Trophoblast cell (in vitro differentiated cells and primary cell): ENCODE measurements at regions not wholly inside any gene's neighbourhood (a gene's known extent, or its start where the extent isn't known, plus 50 kb on each side); places are given as distances from the start of the nearest gene placed in this dataset.

Experiments
- DNase-seq, 2 donors: peaks; one replicate each; pipeline ENCODE4 v3.0.0-alpha.2; 2016
- H2AFZ ChIP-seq: 2 replicates; pipeline ENCODE4 v1.6.1; 2013; ENCODE audit warnings: low read length, moderate library complexity, mild to moderate bottlenecking; ENCODE audit not compliant: insufficient read depth, poor library complexity
- H2AK5ac ChIP-seq: 2 replicates; pipeline ENCODE4 v1.6.1; 2013; ENCODE audit warnings: mild to moderate bottlenecking, low read length
- H2BK120ac ChIP-seq: 2 replicates; pipeline ENCODE4 v1.6.1; 2013; ENCODE audit warnings: low read length, mild to moderate bottlenecking, moderate library complexity; ENCODE audit not compliant: insufficient read depth, poor library complexity
- H2BK12ac ChIP-seq: 2 replicates; pipeline ENCODE4 v1.6.1; 2013; ENCODE audit warnings: mild to moderate bottlenecking, low read length, moderate library complexity
- H2BK5ac ChIP-seq: 2 replicates; pipeline ENCODE4 v1.6.1; 2013; ENCODE audit warnings: low read length, low read depth, moderate library complexity, mild to moderate bottlenecking; ENCODE audit not compliant: poor library complexity
- H3K14ac ChIP-seq: 2 replicates; pipeline ENCODE4 v1.6.1; 2013; ENCODE audit warnings: mild to moderate bottlenecking, low read length
- H3K18ac ChIP-seq: 2 replicates; pipeline ENCODE4 v1.6.1; 2013; ENCODE audit warnings: mild to moderate bottlenecking, low read length
- H3K23ac ChIP-seq: 2 replicates; pipeline ENCODE4 v1.6.1; 2013; ENCODE audit warnings: low read length
- H3K27ac ChIP-seq: 2 replicates; pipeline ENCODE4 v1.5.1; 2013; ENCODE audit warnings: low read depth, mild to moderate bottlenecking, inconsistent platforms, low read length, moderate library complexity
- H3K27me3 ChIP-seq: 2 replicates; pipeline ENCODE4 v1.6.1; 2013; ENCODE audit warnings: inconsistent platforms, mild to moderate bottlenecking, low read length, moderate library complexity; ENCODE audit not compliant: insufficient read depth
- H3K36me3 ChIP-seq, 2 experiments: 1 replicate in 1 of 2; 2 replicates in 1 of 2; pipeline ENCODE4 v1.6.1; 2013; ENCODE audit warnings: low read length in 2 of 2, mild to moderate bottlenecking in 2 of 2, moderate library complexity in 1 of 2; ENCODE audit not compliant: insufficient read depth in 2 of 2, control insufficient read depth in 1 of 2
- H3K4ac ChIP-seq: 2 replicates; pipeline ENCODE4 v1.6.1; 2013; ENCODE audit warnings: low read depth, mild to moderate bottlenecking, low read length, moderate library complexity
- H3K4me1 ChIP-seq, 2 experiments: 1 replicate in 1 of 2; 2 replicates in 1 of 2; pipeline ENCODE4 v1.6.1; 2013; ENCODE audit warnings: low read length in 2 of 2, mild to moderate bottlenecking in 2 of 2, moderate library complexity in 1 of 2; ENCODE audit not compliant: insufficient read depth in 2 of 2, control insufficient read depth in 1 of 2
- H3K4me2 ChIP-seq: 2 replicates; pipeline ENCODE4 v1.6.1; 2013; ENCODE audit warnings: inconsistent platforms, mild to moderate bottlenecking, low read length, moderate library complexity
- H3K4me3 ChIP-seq: 2 replicates; pipeline ENCODE4 v1.5.1; 2013; ENCODE audit warnings: mild to moderate bottlenecking, low read depth, low read length, inconsistent platforms
- H3K79me1 ChIP-seq: one replicate; pipeline ENCODE4 v1.6.1; 2013; ENCODE audit warnings: low read length
- H3K79me2 ChIP-seq: 2 replicates; pipeline ENCODE4 v1.6.1; 2013; ENCODE audit warnings: low read length, mild to moderate bottlenecking; ENCODE audit not compliant: control insufficient read depth, insufficient read depth, poor library complexity
- H3K9ac ChIP-seq: 2 replicates; pipeline ENCODE4 v1.6.1; 2013; ENCODE audit warnings: mild to moderate bottlenecking, low read length
- H3K9me3 ChIP-seq: 2 replicates; pipeline ENCODE4 v1.6.1; 2013; ENCODE audit warnings: low read depth, mild to moderate bottlenecking, control low read depth, inconsistent platforms, low read length; ENCODE audit not compliant: insufficient read depth
- H4K12ac ChIP-seq: 2 replicates; pipeline ENCODE4 v1.6.1; 2013; ENCODE audit warnings: low read depth, mild to moderate bottlenecking, low read length, moderate library complexity
- H4K8ac ChIP-seq: 2 replicates; pipeline ENCODE4 v1.6.1; 2013; ENCODE audit warnings: low read depth, mild to moderate bottlenecking, low read length, moderate library complexity
- H4K91ac ChIP-seq: one replicate; pipeline ENCODE4 v1.6.1; 2013; ENCODE audit warnings: low read depth, mild to moderate bottlenecking, low read length, moderate library complexity
- WGBS: extraction: QIAGEN DNeasy Blood & Tissue Kit; methylation state at CpG from one replicate; pipeline ENCODE4 v1.1.7; 2013; ENCODE audit warnings: missing lambda C conversion rate; ENCODE audit not compliant: insufficient read length, insufficient coverage; ENCODE audit errors: extremely low coverage; 5-methylcytosine and 5-hydroxymethylcytosine counted together

DNA sequence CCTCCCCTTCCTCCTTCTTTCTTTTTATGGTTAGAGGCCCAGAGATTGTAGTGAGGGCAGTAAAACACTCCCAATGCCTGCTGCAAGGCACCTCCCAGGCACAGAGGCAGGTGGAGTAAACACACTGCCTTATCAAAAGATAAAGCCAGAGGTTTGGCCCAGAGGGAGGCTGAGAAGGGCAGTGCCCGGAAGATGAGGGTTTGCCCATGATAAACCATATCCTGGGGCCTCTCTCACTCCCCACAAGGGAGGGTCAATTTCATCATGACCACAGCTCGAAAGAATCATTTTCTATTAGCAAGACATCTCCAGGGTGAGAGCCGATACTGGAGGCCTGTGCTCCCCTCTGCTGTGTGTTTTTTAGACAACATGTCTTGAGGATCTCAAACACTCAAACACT is 98.5 kb upstream of the FAM9C start:
- no peak overlapping the region for H3K4ac ChIP-seq
- WGBS, result no CpG with 5 or more reads among the region's 3 CpGs
- H2BK120ac ChIP-seq, result no peak overlapping the region

DNA sequence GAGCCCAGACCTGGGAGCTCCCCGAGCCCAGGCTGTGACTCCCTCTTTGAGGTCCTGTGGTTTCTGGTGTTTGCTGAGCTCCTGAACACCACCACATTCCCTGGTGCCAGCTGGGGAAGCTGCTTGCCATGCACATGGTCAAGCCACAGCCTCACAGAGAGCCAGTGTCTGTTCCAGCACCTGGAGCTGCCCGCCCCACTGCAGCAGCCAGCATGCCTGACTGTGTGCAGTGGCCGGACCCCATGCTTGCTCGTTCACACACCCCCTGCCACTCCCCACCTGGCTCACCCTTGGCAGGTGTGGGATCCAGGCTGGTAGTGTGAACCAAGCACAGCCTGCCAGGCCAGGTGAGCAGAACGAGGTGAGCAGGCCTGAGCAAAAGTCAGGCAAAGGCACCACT is 95.6 kb upstream of the FAM9C start:
- no peaks in the 10 kb centered on the region for H3K27me3 ChIP-seq
- H3K79me1 ChIP-seq, result no peaks in the 10 kb centered on the region
- no peaks in the 10 kb centered on the region for H3K4me1 ChIP-seq
- no peak overlapping the region for H3K4me2 ChIP-seq
- no peaks in the 10 kb centered on the region for H3K9me3 ChIP-seq
- no peak overlapping the region for H3K23ac ChIP-seq
- no CpG with 5 or more reads among the region's 5 CpGs for WGBS
- H4K8ac ChIP-seq, result no peak overlapping the region
- no peaks in the 10 kb centered on the region for H3K79me2 ChIP-seq
- no peak overlapping the region for H2BK5ac ChIP-seq
- H3K9ac ChIP-seq, result no peak overlapping the region
- no peak overlapping the region for H2AK5ac ChIP-seq
- H3K18ac ChIP-seq, result no peak overlapping the region
- no peak overlapping the region for H3K4ac ChIP-seq
- DNase-seq, result no peak
- H3K14ac ChIP-seq, result no peak overlapping the region
- no peak overlapping the region for H2BK12ac ChIP-seq
- H3K36me3 ChIP-seq, result peaks cover 0 to 2% of the 10 kb centered on the region in 2 experiments
- H3K4me3 ChIP-seq, result no peak overlapping the region
- H4K91ac ChIP-seq, result no peak overlapping the region
- no peak overlapping the region for H4K12ac ChIP-seq
- H2AFZ ChIP-seq, result no peak overlapping the region
- no peak overlapping the region for H3K27ac ChIP-seq
- no peak overlapping the region for H2BK120ac ChIP-seq

More for the DNA sequence above, 98.5 kb upstream of the FAM9C start:
- H2BK5ac ChIP-seq, result no peak overlapping the region
- no peaks in the 10 kb centered on the region for H3K27me3 ChIP-seq
- H2AK5ac ChIP-seq, result no peak overlapping the region
- H4K12ac ChIP-seq, result no peak overlapping the region
- no peak overlapping the region for H3K23ac ChIP-seq
- no peak overlapping the region for H4K91ac ChIP-seq
- no peaks in the 10 kb centered on the region for H3K79me2 ChIP-seq
- no peaks in the 10 kb centered on the region for H3K4me1 ChIP-seq
- H3K9me3 ChIP-seq, result peaks cover 2% of the 10 kb centered on the region
- H2AFZ ChIP-seq, result no peak overlapping the region
- no peak for DNase-seq
- H3K36me3 ChIP-seq, result peaks cover 0 to 4% of the 10 kb centered on the region in 2 experiments
- no peak overlapping the region for H3K4me3 ChIP-seq
- no peak overlapping the region for H3K14ac ChIP-seq
- H3K79me1 ChIP-seq, result no peaks in the 10 kb centered on the region
- H2BK12ac ChIP-seq, result no peak overlapping the region
- H3K4me2 ChIP-seq, result no peak overlapping the region
- no peak overlapping the region for H3K27ac ChIP-seq
- no peak overlapping the region for H3K18ac ChIP-seq
- no peak overlapping the region for H4K8ac ChIP-seq
- no peak overlapping the region for H3K9ac ChIP-seq

DNA sequence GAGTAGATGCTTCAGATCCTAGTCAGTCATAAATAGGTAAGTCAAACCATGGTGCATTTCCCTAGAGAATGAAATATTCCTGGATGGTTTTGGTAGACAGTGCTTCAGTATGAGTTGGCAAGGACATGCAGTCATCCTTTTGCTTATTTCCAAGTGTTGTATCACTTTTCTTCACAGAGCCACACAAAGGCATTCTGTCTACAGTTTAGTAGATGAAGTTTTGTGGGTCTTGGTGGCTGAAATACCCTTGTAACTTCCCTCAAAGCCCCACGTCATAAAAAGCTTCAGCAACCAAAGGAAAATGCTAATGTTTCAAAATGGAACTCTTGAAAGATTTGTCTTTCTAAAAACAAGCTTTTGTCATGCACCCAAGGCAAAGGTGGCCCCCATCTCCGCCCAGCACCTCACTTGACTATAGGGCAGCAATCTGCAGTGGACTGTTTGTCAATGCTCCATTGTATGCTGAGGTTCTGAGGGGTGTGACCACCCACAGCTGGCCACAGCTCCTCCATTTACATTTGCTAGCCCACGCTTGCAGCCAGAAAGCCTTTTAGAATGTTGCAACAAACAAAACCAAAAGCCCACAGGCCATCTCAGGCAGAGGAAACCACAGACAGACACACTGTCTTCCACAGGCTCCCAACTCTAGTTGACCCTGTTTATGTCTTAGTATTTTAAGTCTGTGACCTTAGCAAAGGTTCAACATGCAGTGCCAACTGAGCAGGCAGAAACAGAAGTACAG is 87.1 kb upstream of the FAM9C start:
- H3K18ac ChIP-seq, result no peak overlapping the region
- no peak overlapping the region for H2BK5ac ChIP-seq
- H3K23ac ChIP-seq, result no peak overlapping the region
- H2BK120ac ChIP-seq, result no peak overlapping the region
- no peak overlapping the region for H3K4me2 ChIP-seq
- H3K4me3 ChIP-seq, result no peak overlapping the region
- H3K79me2 ChIP-seq, result no peaks in the 10 kb centered on the region
- no peak overlapping the region for H2AFZ ChIP-seq
- H3K79me1 ChIP-seq, result no peaks in the 10 kb centered on the region
- no peak overlapping the region for H3K27ac ChIP-seq
- no peaks in the 10 kb centered on the region for H3K4me1 ChIP-seq
- no peak overlapping the region for H4K12ac ChIP-seq
- WGBS, result no CpG with 5 or more reads among the region's 3 CpGs
- H3K9ac ChIP-seq, result no peak overlapping the region
- H4K8ac ChIP-seq, result no peak overlapping the region
- no peak overlapping the region for H4K91ac ChIP-seq
- no peak overlapping the region for H3K14ac ChIP-seq
- no peaks in the 10 kb centered on the region for H3K36me3 ChIP-seq
- H3K27me3 ChIP-seq, result no peaks in the 10 kb centered on the region
- DNase-seq, result no peak
- H2BK12ac ChIP-seq, result no peak overlapping the region
- no peak overlapping the region for H2AK5ac ChIP-seq
- H3K9me3 ChIP-seq, result no peaks in the 10 kb centered on the region
- H3K4ac ChIP-seq, result no peak overlapping the region

DNA sequence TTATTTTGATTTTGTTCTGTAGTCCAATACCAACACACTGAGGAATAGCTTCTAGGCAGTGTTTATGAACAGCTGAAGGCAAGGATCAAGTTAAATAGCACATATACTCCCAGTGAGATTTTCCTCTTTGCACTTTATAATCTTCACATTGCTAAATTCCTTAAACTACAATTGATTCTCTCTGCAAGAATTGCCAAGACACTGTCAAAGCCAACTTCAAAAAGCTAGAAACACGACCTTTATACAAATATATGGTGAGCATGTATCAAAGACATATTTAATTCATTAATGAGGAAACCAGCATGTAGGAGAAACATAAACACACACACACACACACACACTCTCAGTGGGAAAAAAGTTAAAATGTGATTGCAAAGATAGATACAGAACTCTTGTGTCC is 86.4 kb upstream of the FAM9C start:
- no peak overlapping the region for H3K9ac ChIP-seq

More for the DNA sequence above, 86.4 kb upstream of the FAM9C start:
- Histone ChIP-seq H3K18ac (no peak overlapping the region), H2AFZ (no peak overlapping the region), H3K23ac (no peak overlapping the region), H2BK5ac (no peak overlapping the region), H3K36me3 (no peaks in the 10 kb centered on the region), H3K27me3 (no peaks in the 10 kb centered on the region), H2BK120ac (no peak overlapping the region), H3K9me3 (no peaks in the 10 kb centered on the region), H3K4me2 (no peak overlapping the region), H3K4ac (no peak overlapping the region), H4K91ac (no peak overlapping the region), H3K79me1 (no peaks in the 10 kb centered on the region), H3K27ac (no peak overlapping the region), H3K79me2 (no peaks in the 10 kb centered on the region), H3K14ac (no peak overlapping the region), H2BK12ac (no peak overlapping the region), H3K4me1 (no peaks in the 10 kb centered on the region), H3K4me3 (no peak overlapping the region), H4K8ac (no peak overlapping the region), H2AK5ac (no peak overlapping the region), H4K12ac (no peak overlapping the region)
- WGBS, result no CpG with 5 or more reads among the region's 1 CpG
- no peak for DNase-seq
